AG04449 (cell line): ENCODE measurements at regions not wholly inside any gene's neighbourhood (a gene's known extent, or its start where the extent isn't known, plus 50 kb on each side); places are given as distances from the start of the nearest gene placed in this dataset.

Source experiments
- CTCF ChIA-PET: fragments of 350-600 bp; formaldehyde crosslinking; extraction: SDS; loops from one replicate; lab custom pipeline; 2021; ENCODE audit warnings: antibody characterized with exemption; lab: Yijun Ruan, JAX
- POLR2A ChIA-PET: fragments of 400-600, 350-600 bp; formaldehyde crosslinking; extraction: SDS; loops from one replicate; lab custom pipeline; 2020; ENCODE audit warnings: antibody characterized with exemption, inconsistent platforms; lab: Yijun Ruan, JAX
- DNase-seq: peaks from one replicate; pipeline ENCODE4 v3.0.0-alpha.2; 2010; ENCODE audit warnings: low read depth, low spot score
- H3K4me3 ChIP-seq: 2 replicates; pipeline ENCODE4 v1.5.1; 2011; ENCODE audit warnings: low read depth, mild to moderate bottlenecking, control low read depth, low read length
- CTCF ChIP-seq: IDR thresholded peaks from one replicate; pipeline ENCODE4 v1.5.1; 2011; ENCODE audit warnings: mild to moderate bottlenecking, moderate library complexity, low read length, control low read depth, inconsistent platforms; ENCODE audit not compliant: insufficient read depth; ENCODE audit errors: missing control alignments

GRCh38 chr18:28716338-28716737 lies 539.4 kb upstream of the CDH2 start:
- H3K4me3 ChIP-seq, result no peak overlapping the region
- POLR2A ChIA-PET, result no interaction called here
- no peak for DNase-seq
- no peak for TF ChIP-seq CTCF
- CTCF ChIA-PET, result no interaction called here

- ChIA-PET POLR2A (no interaction called here), CTCF (no interaction called here)
- DNase-seq, result no peak
- no peak for TF ChIP-seq CTCF
- H3K4me3 ChIP-seq, result no peak overlapping the region
Observed at GRCh38 chr18:28715206-28715605, 538.3 kb upstream of the CDH2 start.

- no peak overlapping the region for H3K4me3 ChIP-seq
- DNase-seq, result no peak
- CTCF ChIA-PET, result no interaction called here
- TF ChIP-seq CTCF, result no peak
- POLR2A ChIA-PET, result no interaction called here
Observed at GRCh38 chr18:28714498-28714897, 537.6 kb upstream of the CDH2 start.

GRCh38 chr18:28712796-28713425 lies 536.0 kb upstream of the CDH2 start:
- ChIA-PET POLR2A (no interaction called here), CTCF (no interaction called here)
- no peak for DNase-seq
- no peak overlapping the region for H3K4me3 ChIP-seq
- TF ChIP-seq CTCF, result no peak

- ChIA-PET POLR2A (no interaction called here), CTCF (no interaction called here)
- no peak for DNase-seq
- H3K4me3 ChIP-seq, result no peak overlapping the region
- TF ChIP-seq CTCF, result no peak
Observed at GRCh38 chr18:28712172-28712571, 535.2 kb upstream of the CDH2 start.

- CTCF ChIA-PET, result no interaction called here
- TF ChIP-seq CTCF, result no peak
- no peak overlapping the region for H3K4me3 ChIP-seq
- no peak for DNase-seq
- POLR2A ChIA-PET, result no interaction called here
Observed at GRCh38 chr18:28711096-28711495, 534.2 kb upstream of the CDH2 start.
